Heart left ventricle (tissue), 13 donors: ENCODE measurements at regions not wholly inside any gene's neighbourhood (a gene's known extent, or its start where the extent isn't known, plus 50 kb on each side); places are given as distances from the start of the nearest gene placed in this dataset.

Experiments used
- CTCF ChIP-seq, 12 donors: fragments of 200-600 bp; sonication (generic) in 4 of 12; IDR thresholded peaks; one replicate each; pipeline versions ENCODE4 v1.5.0 to v1.8.0; 2018 to 2022; ENCODE audit warnings: antibody characterized with exemption in 12 of 12, mild to moderate bottlenecking in 5 of 12
- POLR2A ChIP-seq, 2 donors: fragments of 450-650 bp; IDR thresholded peaks; one replicate each; pipeline ENCODE4 v1.6.1; 2017; ENCODE audit warnings: antibody characterized with exemption in 2 of 2, mild to moderate bottlenecking in 2 of 2, moderate library complexity in 2 of 2
- donor health status: ischemic (EF 13 %, LVEDD 7.1; RV severe dilation, severe dysfunction).
- donor health status: DM: no; HTN: yes; CAD: no.
- donor health status: DM: no; HTN: no; CAD: no.
- donor health status: ischemic (EF 25% LVEDD 6.9; RV normal size, moderate dysfunction).
- donor health status: ischemic (EF 25% LVEDD 5.7; RV mildly dilated, moderate dysfunction).
- donor health status: ischemic (EF 35%, LVEDD 5.7; RV mildly dilated, moderate dysfunction).
- donor health status: nonischemic (EF 11% LVEDD 7.7; RV severe dilation, severe dysfunction).
- donor health status: DM: yes; HTN: yes; CAD: no.
- donor health status: PGD.
- donor health status: ischemic (EF 29% LVEDD 5.4; RV normal size, mild dysfunction).
- donor health status: nonischemic (EF 23%, LVEDD 6.1; RV moderate dilation, normal function).

DNA sequence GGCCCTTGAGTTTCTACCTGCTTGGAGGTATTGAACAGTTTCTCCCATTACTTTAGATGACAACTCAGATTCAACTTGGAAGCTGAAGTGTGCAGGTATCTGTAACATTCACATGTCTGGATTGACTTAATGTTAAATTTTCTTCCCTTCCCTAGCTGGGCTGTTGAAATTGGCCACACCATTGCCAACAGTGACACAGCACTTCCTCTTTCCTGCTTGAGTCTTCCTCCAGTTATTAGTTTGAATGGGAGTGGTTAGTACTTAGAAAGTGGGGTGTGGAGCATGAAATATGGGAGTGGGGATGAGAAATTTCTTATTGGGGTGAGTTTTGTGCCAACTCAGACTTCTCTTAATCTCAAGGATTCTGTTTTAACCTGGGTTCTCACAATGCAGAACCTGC, 454.9 kb downstream of the KCNJ2 start:
- no peak for TF ChIP-seq CTCF (IDR thresholded peaks at IDR 0.05)
- TF ChIP-seq POLR2A (IDR thresholded peaks at IDR 0.05), result no peak
